ENCODE measurements at regions not wholly inside any gene's neighbourhood (a gene's known extent, or its start where the extent isn't known, plus 50 kb on each side); places are given as distances from the start of the nearest gene placed in this dataset.
"Not testable (repeated sequence)": the region's sequence is repeated elsewhere in the genome, so short reads cannot be mapped to it uniquely, and the experiment has no call there.

DNA sequence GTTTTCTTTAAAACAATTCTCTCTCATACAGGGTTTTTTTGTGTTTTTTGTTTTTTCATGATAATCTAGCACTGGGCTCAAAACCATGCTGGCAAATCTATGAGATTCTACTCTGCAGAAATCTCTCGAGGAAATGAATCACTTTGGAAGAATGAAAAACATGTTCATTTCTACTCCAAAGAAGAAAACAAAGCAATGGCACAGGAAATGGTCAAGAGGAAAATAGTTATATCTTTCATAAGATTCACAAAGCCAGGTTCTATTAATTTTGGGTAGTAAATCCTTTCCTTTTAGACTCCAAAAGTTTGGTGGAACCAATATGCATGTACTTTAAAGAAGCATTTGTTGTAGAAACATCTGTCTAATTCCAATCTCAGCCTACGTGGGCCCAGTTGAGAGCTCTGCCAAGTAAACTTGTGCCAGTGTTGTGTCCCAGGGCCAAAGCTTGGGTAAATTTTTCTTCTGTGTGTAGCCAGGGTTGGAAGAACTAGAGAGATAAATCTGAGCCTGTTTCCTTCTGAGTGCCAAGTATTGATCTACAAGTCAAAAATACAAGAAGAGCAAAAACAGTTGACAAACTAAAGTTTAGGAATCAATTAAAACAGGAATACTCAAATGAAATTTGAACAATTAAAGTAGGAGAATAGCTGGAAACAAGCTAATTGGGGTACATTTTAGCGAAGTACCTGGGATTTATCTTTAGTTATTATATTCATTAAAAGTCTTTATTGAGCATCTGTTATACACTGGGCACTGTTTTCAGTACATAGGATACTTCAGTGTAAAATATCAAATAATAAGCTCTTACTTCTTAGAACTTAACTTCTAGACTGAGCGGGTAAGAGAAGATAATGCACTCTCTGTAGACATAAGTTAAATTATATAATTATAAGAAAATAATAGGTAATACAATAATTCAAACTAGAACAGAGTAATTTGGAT, 657.5 kb upstream of the NECTIN3 start:
- DNase-seq, result no peak

DNA sequence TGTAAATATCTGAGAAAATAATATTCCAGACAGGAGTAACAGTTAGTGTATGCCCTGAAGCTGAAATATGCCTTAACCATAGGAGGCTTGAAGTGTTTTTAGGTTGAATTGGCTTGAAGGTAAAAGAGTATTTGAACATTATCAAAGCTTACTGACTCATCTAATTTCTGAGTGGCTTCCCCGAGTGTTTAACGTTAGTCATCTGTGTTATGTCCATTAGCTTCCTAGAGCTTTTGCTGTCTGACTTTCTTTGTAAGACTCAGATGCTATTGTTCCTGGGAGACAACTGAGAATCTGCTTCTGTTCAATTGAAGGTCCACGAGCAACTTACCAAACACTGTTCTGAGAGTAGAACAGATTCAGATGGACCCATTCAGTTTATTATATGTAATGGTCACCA, 656.8 kb upstream of the NECTIN3 start:
- no peak for DNase-seq

DNA sequence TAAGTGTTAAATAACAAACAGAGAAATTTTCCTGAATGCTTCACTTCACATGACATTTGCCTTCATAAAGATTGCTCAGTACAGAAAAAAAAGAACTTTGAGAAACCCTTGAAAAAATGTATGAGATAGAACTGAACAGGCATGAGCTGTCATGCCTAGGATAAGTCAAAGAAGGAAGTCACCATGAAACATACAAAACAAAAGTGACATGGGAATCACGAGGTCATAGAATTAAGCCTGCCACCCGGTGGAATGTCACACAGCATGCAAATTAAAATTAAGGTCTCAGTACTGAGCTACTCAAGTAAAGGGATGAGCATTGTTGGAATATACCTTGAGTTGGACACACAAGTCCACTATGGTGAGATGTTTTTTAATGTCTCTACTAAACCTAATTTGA, 652.5 kb upstream of the NECTIN3 start:
- DNase-seq, result no peak

DNA sequence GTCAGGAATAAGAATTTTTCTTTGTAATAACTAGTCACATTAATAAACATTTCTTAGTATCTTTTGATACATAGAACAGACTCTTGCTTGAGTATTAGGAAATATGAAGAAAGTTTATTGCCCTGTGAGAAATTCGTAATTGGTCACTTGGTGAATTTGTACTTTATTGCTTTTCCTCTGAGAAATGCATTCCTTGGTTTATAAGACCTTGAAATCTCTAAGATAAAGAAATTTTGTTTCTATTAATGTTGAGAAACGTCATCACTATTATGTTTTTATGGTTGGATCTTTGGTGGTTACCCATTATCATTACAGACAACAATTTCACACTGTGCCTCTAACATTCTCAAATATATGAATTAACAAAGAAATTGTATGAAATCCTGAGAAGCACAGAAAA, 652.0 kb upstream of the NECTIN3 start:
- no peak for DNase-seq

DNA sequence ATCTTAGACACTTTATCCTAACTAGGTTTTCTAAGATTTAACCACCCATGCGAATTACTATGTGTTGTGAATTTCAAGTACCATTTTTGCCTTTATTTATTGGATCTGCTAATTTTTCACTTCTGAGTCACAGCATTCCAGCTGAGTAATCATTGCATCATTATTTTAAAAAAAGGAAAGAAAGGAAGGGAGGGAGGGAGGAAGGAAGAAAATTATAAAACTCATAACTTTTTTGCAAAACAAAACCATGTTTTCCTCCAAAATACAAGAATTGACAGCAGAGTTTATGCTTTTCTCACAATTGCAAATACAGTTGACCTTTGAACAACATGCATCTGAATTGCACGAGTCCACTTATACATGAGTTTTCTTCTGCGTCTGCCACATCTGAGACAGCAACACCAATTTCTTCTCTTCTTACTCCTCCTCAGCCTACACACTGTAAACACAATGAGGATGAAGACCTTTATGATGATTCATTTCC, 651.4 kb upstream of the NECTIN3 start:
- no peak for DNase-seq

DNA sequence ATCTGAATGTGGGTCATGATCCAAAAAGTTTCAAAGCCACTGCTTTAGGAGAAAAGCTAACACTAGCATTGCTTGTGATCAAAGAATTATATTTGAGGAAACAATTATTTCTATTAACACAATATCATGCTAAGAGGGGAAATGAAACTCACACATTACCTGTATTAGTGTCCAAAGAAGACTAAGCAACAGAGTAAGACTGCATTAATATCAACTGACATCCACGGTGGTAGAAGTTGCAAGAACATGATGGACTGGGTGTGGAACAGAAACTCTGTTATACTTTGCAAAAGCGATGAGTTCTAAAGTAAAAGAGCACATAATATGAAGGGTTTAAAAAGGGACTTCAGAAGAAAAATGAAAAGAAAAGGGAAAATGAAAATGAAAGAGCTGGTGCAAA, 648.3 kb upstream of the NECTIN3 start:
- no peak for DNase-seq

DNA sequence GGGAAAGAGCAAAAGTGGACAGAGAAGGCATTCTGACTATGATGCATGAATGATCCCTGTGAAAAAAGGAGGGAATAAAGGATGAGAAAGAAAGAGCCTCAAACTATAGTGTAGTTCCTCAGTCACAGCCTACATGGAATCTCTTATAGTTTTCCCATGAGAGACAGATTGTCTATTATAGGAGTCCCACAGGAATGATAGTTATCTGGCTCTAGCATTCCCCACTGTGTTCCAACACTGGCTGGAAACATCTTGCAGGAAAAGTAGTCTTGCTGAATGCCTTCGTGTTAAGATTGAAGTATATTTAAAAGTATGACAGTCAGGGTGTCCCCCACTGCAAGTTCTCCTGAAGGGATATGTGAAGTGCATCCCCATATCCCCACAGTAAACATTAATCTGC, 641.5 kb upstream of the NECTIN3 start:
- DNase-seq, result no peak

DNA sequence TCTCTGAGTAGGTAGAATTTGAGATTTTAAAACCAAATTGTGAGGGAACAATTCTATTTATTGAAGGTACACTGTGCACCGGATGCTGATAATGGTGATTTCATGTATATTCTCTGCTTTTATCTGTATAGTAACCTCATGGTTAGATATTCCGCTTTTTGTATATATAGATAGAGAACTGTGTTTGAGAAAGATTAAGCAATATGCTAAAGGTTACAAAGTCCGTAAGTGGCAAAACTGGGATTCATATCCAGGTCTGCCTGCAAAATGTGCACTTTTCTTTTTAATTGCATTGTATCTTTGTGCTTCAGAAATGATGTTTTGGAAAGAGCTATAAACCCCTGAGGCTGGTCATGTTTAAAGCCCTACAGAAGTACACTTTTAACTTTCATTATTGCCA, 635.4 kb upstream of the NECTIN3 start:
- no peak for DNase-seq

DNA sequence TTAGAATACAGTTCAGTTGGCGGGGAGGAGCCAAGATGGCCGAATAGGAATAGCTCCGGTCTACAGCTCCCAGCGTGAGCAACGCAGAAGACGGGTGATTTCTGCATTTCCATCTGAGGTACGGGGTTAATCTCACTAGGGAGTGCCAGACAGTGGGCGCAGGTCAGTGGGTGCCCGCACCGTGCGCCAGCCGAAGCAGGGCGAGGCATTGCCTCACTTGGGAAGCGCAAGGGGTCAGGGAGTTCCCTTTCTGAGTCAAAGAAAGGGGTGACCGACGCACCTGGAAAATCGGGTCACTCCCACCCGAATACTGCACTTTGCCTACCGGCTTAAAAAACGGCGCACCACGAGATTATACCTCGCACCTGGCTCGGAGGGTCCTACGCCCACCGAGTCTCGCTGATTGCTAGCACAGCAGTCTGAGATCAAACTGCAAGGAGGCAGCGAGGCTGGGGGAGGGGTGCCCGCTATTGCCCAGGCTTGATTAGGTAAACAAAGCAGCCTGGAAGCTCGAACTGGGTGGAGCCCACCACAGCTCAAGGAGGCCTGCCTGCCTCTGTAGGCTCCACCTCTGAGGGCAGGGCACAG, 631.5 kb upstream of the NECTIN3 start:
- DNase-seq, result not testable (repeated sequence)

DNA sequence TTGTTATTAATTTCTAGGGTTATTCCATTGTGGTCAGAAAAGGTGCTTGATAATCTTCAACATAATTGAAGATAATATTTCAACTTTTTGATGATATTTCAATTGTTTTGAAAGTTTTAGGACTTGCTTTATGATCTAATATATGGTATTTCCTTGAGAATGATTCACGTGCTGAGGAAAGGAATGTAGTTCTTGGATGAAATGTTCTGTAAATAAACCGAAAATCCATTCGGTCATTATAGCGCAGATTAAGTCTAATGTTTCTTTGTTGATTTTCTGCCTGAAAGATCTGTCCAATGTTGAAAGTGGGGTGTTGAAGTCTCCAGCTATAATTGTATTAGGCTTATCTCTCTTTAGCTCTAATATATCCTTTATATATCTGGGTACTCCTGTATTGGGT, 617.5 kb upstream of the NECTIN3 start:
- no peak for DNase-seq

DNA sequence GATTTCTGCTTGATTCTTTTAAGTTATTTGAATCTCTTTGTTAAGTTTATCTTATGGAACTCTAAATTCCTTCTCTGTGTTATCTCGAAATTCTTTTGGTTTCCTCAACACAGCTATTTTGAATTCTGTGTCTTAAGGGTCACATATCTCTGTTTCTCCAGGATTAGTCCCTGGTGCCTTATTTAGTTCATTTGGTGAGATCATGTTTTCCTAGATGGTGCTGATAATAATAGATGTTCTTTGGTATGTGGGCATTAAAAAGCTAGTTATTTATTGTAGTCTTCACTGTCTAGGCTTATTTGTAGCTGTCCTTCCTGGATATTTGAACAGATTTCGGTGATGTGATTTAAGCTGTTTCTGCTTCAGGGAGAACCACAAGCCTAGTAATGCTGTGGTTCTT, 615.6 kb upstream of the NECTIN3 start:
- no peak for DNase-seq

DNA sequence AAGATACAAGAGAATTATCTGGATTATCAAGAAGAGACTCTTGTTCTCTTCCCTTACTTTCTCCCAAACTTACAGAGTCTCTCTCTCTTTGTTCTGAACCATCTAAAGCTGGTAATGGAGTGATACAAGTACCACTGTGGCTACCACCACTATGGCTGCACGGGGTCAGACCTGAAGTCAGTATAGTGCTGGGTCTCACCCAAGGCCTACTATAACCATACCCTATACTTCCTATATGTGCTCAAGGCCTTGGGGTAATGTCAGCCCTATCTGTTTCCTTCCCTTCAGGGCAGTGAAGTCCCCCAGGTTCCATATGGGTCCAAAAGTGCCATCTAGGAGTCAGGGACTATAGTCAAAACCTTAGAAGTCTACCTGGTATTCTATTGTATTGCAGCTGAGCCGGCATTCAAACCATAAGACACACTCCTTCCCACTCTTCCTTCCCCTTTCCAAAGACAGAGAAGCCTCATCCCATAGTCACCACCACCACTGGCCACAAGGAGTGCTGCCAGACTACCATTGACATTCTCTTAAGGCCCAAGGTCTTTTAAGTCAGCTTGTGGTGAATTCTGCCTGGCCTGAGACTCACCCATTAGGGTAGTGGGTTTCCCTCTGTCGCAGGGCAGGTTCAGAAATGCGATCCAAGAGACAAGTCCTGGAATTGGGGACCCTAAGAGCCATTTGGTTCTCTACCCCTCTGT, 615.0 kb upstream of the NECTIN3 start:
- no peak for DNase-seq

DNA sequence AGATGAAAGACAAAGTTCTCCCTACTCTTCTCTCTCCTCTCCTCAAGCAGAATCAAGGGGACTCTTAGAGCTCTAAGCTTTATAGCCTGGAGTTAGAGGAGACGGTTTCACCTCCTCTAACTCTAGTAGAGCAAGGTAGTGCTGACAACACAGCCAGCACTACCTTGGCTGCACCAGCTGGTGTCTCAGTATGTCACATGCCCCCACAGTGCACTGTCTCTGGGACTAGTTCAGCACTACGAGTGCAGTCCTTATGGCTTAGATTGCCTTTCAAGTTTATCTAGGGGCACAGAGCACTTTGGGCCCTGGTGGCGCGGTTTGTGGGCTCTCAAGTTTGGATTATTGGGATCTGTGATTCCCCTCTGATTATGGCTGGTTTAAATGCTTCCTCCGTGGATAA, 614.1 kb upstream of the NECTIN3 start:
- DNase-seq, result no peak

DNA sequence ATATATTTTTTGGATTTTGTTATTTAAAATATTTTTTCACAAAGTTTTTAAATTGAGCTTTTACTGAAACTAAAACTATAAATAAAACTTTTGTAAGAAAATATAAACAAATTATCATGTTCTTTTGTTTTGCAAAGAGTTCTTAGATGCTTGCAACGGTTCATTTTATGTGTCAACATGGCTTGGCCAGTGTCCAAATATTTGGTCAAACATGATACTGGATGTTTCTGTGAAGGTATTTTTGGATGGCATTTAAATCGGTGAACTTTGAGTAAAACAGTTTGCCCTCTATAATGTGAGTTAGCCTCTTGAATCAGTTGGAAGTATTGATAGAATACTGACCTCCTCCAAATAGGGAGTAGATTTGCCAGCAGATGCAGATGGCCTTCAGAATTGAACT, 612.6 kb upstream of the NECTIN3 start:
- no peak for DNase-seq

DNA sequence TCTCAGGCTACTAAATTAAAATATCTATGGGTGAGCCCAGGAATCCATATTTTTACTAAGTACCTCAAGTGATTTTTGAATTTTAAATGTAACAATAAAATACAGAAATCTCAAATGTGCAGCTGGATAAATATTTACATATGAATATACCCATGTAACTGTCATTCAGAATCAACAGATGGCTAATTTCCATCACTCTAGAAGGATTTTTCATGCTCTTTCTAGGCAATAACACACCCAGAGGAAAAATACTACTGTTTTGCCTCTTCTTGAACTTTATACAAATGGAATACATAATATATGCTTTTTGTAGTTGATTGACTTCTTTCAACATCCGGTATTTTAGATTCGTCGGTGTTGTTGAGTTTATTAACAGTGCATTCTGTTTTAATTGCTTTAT, 601.3 kb upstream of the NECTIN3 start:
- DNase-seq, result no peak

DNA sequence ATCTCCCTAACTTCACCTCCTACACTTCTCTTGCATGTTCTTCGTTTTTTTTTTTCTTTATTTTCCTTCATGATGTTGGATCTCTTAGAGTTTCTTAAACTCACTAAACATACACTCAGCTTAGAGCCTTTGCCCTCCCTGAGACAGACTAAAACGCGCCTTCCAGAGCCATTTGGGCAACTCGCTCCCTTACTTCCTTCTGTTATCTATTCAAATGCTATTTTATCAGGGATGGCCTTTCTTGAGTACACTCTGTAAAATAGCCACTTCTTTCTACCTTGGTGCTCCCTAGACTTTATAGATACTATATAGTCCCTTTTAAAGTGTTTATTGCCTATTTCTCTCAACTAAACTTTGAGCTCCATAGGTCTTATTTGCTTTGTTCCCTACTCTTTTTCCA, 598.2 kb upstream of the NECTIN3 start:
- no peak for DNase-seq

DNA sequence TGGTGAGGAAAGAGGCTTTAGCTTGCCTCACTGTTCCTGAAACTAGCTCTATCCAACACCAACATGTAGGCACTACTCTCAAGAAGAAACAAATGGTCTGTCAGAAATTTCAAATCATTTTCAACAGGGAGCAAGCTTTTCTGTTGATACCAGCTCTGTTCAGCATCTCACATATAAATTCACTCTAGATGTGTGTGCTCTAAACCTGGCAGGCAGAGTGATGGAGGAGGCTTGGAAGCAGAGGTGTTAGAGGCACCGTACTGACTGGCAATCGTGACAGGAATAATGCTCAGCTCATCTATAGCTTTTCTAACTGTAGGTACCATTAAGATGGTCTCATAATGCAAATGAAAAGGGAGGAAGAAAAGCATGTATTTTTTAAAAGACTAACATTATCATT, 597.2 kb upstream of the NECTIN3 start:
- DNase-seq, result no peak

DNA sequence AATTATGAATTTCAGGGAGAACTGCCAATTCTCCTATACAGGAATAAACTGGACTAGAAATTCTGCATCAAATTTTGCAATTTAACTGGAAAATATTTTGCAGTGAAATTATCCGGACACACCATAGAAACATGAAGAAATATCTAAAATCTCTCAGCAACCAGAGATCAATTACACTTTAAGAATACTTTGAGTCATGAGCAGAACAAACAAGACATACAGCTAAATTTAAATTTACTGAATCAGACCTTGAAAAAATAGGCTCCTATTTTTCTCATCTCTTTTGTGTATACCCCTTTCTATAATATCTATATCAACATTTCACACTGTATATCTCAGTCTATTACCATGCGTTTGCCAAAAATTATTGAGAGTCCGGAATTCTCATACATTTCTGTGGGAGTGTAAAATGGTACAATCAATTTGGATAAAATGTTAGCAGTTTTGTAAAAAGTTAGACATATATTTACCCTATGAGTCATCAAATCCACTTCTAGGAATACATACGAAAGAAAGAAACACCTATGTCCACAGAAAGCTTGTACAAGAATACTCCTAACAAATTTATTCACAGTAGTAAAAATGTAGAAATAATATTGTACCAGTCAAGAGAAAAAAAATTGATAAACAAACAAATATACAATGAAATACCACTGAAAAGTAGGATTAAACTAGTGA, 593.1 kb upstream of the NECTIN3 start:
- no peak for DNase-seq

DNA sequence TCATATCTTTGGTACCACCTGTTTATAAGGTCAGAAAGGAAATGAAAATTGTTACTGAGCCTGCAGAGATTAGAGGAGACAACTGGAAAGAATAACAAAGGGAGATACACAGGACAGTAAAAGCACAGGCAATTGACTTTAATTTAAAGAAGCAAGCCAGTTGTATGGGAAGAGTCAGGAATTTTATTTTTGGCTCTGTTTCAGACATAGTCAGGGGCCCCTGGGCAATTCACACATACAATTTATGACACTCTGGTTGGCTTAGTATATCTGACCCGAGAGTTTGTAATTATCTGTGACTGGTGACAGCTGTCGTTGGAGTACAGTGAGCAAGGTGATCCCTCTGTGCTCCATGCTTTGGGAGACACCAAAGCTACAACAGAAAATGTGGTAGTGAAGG, 591.9 kb upstream of the NECTIN3 start:
- DNase-seq, result no peak

DNA sequence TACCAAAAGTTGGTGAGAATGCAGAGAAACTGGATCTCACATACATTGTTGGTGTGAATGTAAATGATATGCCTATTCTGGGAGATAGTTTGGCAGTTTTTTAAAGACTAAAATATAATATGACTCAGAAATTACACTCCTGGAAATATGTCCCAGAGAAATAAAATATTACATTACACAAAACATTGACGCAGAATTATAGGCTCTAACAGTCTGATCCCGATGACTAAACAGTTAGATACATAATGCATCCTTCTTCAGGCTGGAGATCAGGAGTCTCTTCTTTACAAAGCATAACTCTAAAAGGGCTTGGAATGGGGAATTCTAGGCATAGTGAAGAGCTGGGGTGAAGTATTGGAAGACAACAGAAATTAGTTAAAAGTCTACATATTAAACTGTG, 586.2 kb upstream of the NECTIN3 start:
- no peak for DNase-seq

DNA sequence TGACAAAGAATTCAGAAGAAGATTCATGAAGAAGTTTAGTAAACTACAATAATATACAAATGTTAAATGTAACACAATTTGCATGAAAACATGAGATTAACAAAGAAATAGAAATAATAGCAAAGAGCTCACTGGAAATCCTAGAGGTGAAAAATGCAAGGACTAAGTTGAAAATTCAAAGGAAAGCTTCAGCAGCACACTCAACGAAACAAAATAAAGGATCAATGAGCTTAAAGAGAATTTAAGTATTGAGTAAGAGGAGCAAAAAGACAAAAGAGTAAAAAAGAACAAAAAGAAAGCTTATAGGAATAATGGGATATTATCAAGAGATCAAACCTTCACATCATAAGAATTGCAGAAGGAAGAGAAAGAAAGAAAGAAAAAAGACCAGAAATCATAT, 583.8 kb upstream of the NECTIN3 start:
- DNase-seq, result no peak

DNA sequence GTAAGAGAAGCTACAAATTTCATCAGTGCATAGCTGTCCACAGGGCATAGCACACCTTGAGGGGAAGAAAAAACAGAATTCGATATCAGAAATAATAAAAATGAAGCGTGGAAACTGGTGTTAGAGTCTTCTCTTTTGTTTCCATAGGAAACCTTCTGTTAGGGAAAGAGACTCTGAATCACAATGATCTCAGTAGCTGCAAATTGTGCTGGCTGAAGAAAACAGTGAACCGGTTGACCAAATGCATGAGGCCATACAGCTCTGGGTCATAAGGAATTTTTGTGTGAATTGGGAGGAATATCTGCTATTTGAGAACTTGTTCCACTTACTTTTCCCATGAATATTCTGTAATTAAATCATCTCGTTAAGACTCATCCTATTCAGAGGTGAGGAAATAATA, 580.2 kb upstream of the NECTIN3 start:
- DNase-seq, result no peak

DNA sequence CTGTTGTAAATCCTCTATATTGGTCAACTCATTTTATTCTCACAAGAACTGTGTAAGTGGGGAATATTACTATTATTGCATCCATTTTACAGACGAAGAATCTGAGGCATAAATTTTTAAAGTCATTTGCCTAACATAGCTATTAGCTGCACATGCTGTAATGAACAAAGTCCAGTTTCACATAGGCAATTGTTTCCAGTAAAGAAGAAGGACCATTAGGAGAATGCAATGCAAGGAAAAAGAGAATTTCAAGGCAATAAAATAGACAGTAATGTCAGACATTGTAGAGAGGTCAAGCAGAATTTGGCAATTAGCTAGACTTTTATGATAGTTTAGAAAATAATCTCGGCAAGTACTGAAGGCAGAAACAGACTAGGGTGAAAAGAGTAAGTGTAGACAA, 578.7 kb upstream of the NECTIN3 start:
- no peak for DNase-seq
